ENCODE measurements at regions not wholly inside any gene's neighbourhood (a gene's known extent, or its start where the extent isn't known, plus 50 kb on each side); places are given as distances from the start of the nearest gene placed in this dataset.

- TF ChIP-seq POLR2A (IDR thresholded peaks at IDR 0.05) (no peak), CTCF (IDR thresholded peaks at IDR 0.05) (no peak)
Measured at GRCh38 chr2:129248198-129248597, 731.3 kb upstream of the RAB6C start.

Data from thyroid gland (tissue), 4 donors.